HL-60 (cell line): ENCODE measurements at regions not wholly inside any gene's neighbourhood (a gene's known extent, or its start where the extent isn't known, plus 50 kb on each side); places are given as distances from the start of the nearest gene placed in this dataset.

Source experiments
- CTCF ChIP-seq: IDR thresholded peaks from one replicate; pipeline ENCODE4 v1.5.1; 2011; ENCODE audit warnings: low read length, control low read depth, inconsistent platforms; ENCODE audit not compliant: insufficient read depth
- POLR2AphosphoS5 ChIP-seq: IDR thresholded peaks from 2 replicates; pipeline ENCODE4 v1.6.1; 2012; ENCODE audit warnings: low read depth
- TF ChIP-seq, protein P1 (sequence below): IDR thresholded peaks from 2 replicates; pipeline ENCODE4 v1.6.1; 2012; ENCODE audit warnings: low read depth; ENCODE audit not compliant: insufficient replicate concordance

- TF ChIP-seq CTCF (no peak), POLR2AphosphoS5 (no peak)
- TF ChIP-seq, protein P1, sequence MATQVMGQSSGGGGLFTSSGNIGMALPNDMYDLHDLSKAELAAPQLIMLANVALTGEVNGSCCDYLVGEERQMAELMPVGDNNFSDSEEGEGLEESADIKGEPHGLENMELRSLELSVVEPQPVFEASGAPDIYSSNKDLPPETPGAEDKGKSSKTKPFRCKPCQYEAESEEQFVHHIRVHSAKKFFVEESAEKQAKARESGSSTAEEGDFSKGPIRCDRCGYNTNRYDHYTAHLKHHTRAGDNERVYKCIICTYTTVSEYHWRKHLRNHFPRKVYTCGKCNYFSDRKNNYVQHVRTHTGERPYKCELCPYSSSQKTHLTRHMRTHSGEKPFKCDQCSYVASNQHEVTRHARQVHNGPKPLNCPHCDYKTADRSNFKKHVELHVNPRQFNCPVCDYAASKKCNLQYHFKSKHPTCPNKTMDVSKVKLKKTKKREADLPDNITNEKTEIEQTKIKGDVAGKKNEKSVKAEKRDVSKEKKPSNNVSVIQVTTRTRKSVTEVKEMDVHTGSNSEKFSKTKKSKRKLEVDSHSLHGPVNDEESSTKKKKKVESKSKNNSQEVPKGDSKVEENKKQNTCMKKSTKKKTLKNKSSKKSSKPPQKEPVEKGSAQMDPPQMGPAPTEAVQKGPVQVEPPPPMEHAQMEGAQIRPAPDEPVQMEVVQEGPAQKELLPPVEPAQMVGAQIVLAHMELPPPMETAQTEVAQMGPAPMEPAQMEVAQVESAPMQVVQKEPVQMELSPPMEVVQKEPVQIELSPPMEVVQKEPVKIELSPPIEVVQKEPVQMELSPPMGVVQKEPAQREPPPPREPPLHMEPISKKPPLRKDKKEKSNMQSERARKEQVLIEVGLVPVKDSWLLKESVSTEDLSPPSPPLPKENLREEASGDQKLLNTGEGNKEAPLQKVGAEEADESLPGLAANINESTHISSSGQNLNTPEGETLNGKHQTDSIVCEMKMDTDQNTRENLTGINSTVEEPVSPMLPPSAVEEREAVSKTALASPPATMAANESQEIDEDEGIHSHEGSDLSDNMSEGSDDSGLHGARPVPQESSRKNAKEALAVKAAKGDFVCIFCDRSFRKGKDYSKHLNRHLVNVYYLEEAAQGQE = no peak
Observed at GRCh38 chr20:23203951-23204730, 118.0 kb upstream of the CD93 start.
